H9 (cell line): ENCODE measurements at regions not wholly inside any gene's neighbourhood (a gene's known extent, or its start where the extent isn't known, plus 50 kb on each side); places are given as distances from the start of the nearest gene placed in this dataset.

Source experiments
- DNase-seq: peaks from one replicate; pipeline ENCODE4 v3.0.0-alpha.2; 2017
- H2AFZ ChIP-seq: one replicate; pipeline ENCODE4 v1.6.1; 2013; ENCODE audit warnings: mild to moderate bottlenecking, low read length, control low read depth, moderate library complexity
- H2AK5ac ChIP-seq: 2 replicates; pipeline ENCODE4 v1.6.1; 2013; ENCODE audit warnings: low read length, control low read depth, mixed read lengths; ENCODE audit not compliant: insufficient read length
- H2BK120ac ChIP-seq: one replicate; pipeline ENCODE4 v1.6.1; 2013; ENCODE audit warnings: low read depth, mild to moderate bottlenecking, low read length, control low read depth, inconsistent platforms; ENCODE audit not compliant: poor library complexity, severe bottlenecking
- H2BK12ac ChIP-seq: 2 replicates; pipeline ENCODE4 v1.6.1; 2013; ENCODE audit warnings: low read length, control low read depth, mixed read lengths, low read depth; ENCODE audit not compliant: insufficient read length
- H2BK15ac ChIP-seq: 2 replicates; pipeline ENCODE4 v1.6.1; 2013; ENCODE audit warnings: low read depth, low read length, control low read depth
- H2BK20ac ChIP-seq: one replicate; pipeline ENCODE4 v1.6.1; 2013; ENCODE audit warnings: low read depth, mild to moderate bottlenecking, low read length, control low read depth, inconsistent platforms; ENCODE audit not compliant: poor library complexity, severe bottlenecking
- H2BK5ac ChIP-seq: 2 replicates; pipeline ENCODE4 v1.6.1; 2013; ENCODE audit warnings: low read length, control low read depth, mixed read lengths; ENCODE audit not compliant: insufficient read length
- H3K14ac ChIP-seq: 2 replicates; pipeline ENCODE4 v1.6.1; 2013; ENCODE audit warnings: low read length, control low read depth; ENCODE audit not compliant: insufficient read depth
- H3K18ac ChIP-seq: 2 replicates; pipeline ENCODE4 v1.6.1; 2013; ENCODE audit warnings: low read depth, mild to moderate bottlenecking, mixed read lengths, low read length, control low read depth; ENCODE audit not compliant: insufficient read length
- H3K23ac ChIP-seq: 2 replicates; pipeline ENCODE4 v1.6.1; 2013; ENCODE audit warnings: low read length, control low read depth, mixed read lengths, low read depth; ENCODE audit not compliant: insufficient read length
- H3K23me2 ChIP-seq: 2 replicates; pipeline ENCODE4 v1.6.1; 2013; ENCODE audit warnings: low read depth, mild to moderate bottlenecking, mixed read lengths, low read length, control low read depth; ENCODE audit not compliant: insufficient read length, poor library complexity, severe bottlenecking
- H3K27ac ChIP-seq: 2 replicates; pipeline ENCODE4 v1.5.1; 2013; ENCODE audit warnings: low read length, control low read depth, mixed read lengths, low read depth; ENCODE audit not compliant: insufficient read length
- H3K27me3 ChIP-seq: 2 replicates; pipeline ENCODE4 v1.6.1; 2013; ENCODE audit warnings: low read length, control low read depth, inconsistent platforms; ENCODE audit not compliant: insufficient read depth
- H3K4ac ChIP-seq: 2 replicates; pipeline ENCODE4 v1.6.1; 2013; ENCODE audit warnings: low read depth, mild to moderate bottlenecking, control low read depth, inconsistent platforms, low read length, moderate library complexity
- H3K4me1 ChIP-seq: 2 replicates; pipeline ENCODE4 v1.6.1; 2013; ENCODE audit warnings: low read length, control low read depth, inconsistent platforms; ENCODE audit not compliant: insufficient read depth
- H3K4me2 ChIP-seq: 2 replicates; pipeline ENCODE4 v1.6.1; 2013; ENCODE audit warnings: low read length, control low read depth, mixed read lengths; ENCODE audit not compliant: insufficient read length, insufficient read depth
- H3K56ac ChIP-seq: 2 replicates; pipeline ENCODE4 v1.6.1; 2013; ENCODE audit warnings: low read depth, mild to moderate bottlenecking, mixed read lengths, low read length, control low read depth; ENCODE audit not compliant: insufficient read length
- H3K79me1 ChIP-seq: 2 replicates; pipeline ENCODE4 v1.6.1; 2013; ENCODE audit warnings: low read depth, mild to moderate bottlenecking, moderate library complexity, low read length, control low read depth, inconsistent platforms; ENCODE audit not compliant: insufficient read depth, poor library complexity, severe bottlenecking
- H3K79me2 ChIP-seq: 2 replicates; pipeline ENCODE4 v1.6.1; 2013; ENCODE audit warnings: low read length, control low read depth, inconsistent platforms; ENCODE audit not compliant: insufficient read depth
- H3K9ac ChIP-seq: 2 replicates; pipeline ENCODE4 v1.6.1; 2013; ENCODE audit warnings: low read length, control low read depth, mixed read lengths; ENCODE audit not compliant: insufficient read length; ENCODE audit errors: extremely low read depth
- H3K9me3 ChIP-seq: one replicate; pipeline ENCODE4 v1.6.1; 2013; ENCODE audit warnings: low read depth, low read length, inconsistent platforms; ENCODE audit not compliant: control insufficient read depth
- H3T11ph ChIP-seq: one replicate; pipeline ENCODE4 v1.6.1; 2013; ENCODE audit warnings: mild to moderate bottlenecking, low read length, control low read depth, inconsistent platforms
- H4K20me1 ChIP-seq: one replicate; pipeline ENCODE4 v1.6.1; 2013; ENCODE audit not compliant: control insufficient read depth, insufficient read length, insufficient read depth
- H4K5ac ChIP-seq: 2 replicates; pipeline ENCODE4 v1.6.1; 2013; ENCODE audit warnings: low read depth, mild to moderate bottlenecking, mixed read lengths, low read length, control low read depth; ENCODE audit not compliant: insufficient read length
- H4K8ac ChIP-seq: replicated peaks from 2 replicates; pipeline ENCODE4 v1.6.1; 2013; ENCODE audit warnings: low read length, control low read depth, mixed read lengths, low read depth; ENCODE audit not compliant: insufficient read length
- H4K91ac ChIP-seq: 2 replicates; pipeline ENCODE4 v1.6.1; 2013; ENCODE audit warnings: low read depth, mild to moderate bottlenecking, moderate library complexity, mixed read lengths, low read length, control low read depth; ENCODE audit not compliant: insufficient read length
- H3K27ac Mint-ChIP-seq, 3 experiments: 2 replicates in 2 of 3; 3 replicates in 1 of 3; pipeline ENCODE4 v1.8.0; 2020 to 2021; ENCODE audit warnings: mixed read lengths in 3 of 3, mild to moderate bottlenecking in 1 of 3, moderate library complexity in 1 of 3
- H3K27me3 Mint-ChIP-seq: 2 replicates; pipeline ENCODE4 v1.8.0; 2021; ENCODE audit warnings: low read depth, mild to moderate bottlenecking, moderate library complexity, mixed read lengths
- H3K36me3 Mint-ChIP-seq, 3 experiments: 2 replicates in 2 of 3; 3 replicates in 1 of 3; pipeline ENCODE4 v1.8.0; 2020 to 2021; ENCODE audit warnings: low read depth in 3 of 3, mixed read lengths in 3 of 3; ENCODE audit not compliant: insufficient read depth in 1 of 3
- H3K4me1 Mint-ChIP-seq, 2 experiments: 2 replicates each; pipeline ENCODE4 v1.8.0; 2020; ENCODE audit warnings: mixed read lengths in 2 of 2
- H3K4me3 Mint-ChIP-seq, 2 experiments: 2 replicates in 1 of 2; 3 replicates in 1 of 2; pipeline ENCODE4 v1.8.0; 2020 to 2021; ENCODE audit warnings: mild to moderate bottlenecking in 2 of 2, mixed read lengths in 2 of 2, moderate library complexity in 1 of 2
- H3K9me3 Mint-ChIP-seq, 2 experiments: 2 replicates in 1 of 2; 3 replicates in 1 of 2; pipeline ENCODE4 v1.8.0; 2020; ENCODE audit warnings: mild to moderate bottlenecking in 2 of 2, mixed read lengths in 2 of 2, moderate library complexity in 1 of 2
- WGBS: extraction: QIAGEN DNeasy Blood & Tissue Kit; methylation state at CpG from one replicate; pipeline ENCODE4 v1.1.7; 2013; ENCODE audit warnings: missing lambda C conversion rate, low lambda C conversion rate, mixed read lengths; ENCODE audit not compliant: insufficient read length; ENCODE audit errors: extremely low coverage; 5-methylcytosine and 5-hydroxymethylcytosine counted together
- TF ChIP-seq, protein P1 (sequence below): fragments of 200-600 bp; sonication (generic); conservative IDR thresholded peaks from 3 replicates; pipeline ENCODE4 v1.8.0; 2021; ENCODE audit warnings: antibody characterized with exemption, mild to moderate bottlenecking

DNA sequence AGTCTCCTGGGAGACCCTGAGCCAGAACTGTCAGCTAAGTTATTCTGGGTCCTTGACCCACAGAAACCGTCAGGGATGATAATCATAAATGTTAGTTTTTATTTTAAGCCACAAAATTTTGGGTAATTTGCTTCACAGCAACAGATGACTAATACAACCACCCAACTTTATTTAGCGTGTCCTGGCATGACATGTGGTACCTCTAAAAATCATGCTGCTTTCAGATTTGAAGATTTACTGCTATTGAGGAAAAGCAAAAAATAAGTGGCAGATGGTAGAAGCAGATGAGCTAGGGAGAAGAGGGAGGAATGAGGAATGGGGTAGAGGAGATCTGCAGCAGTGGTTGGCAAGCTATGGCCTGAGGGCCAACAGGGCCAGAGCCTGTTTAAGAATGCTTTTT, 90.4 kb downstream of the TMEM100 start:
- Histone ChIP-seq H3K79me1 (no peaks in the 10 kb centered on the region), H3K14ac (no peak overlapping the region), H2BK15ac (no peak overlapping the region), H4K5ac (no peak overlapping the region), H3K18ac (no peak overlapping the region), H3K27me3 (no peaks in the 10 kb centered on the region), H4K20me1 (no peaks in the 10 kb centered on the region), H3K56ac (no peak overlapping the region), H3K23me2 (no peaks in the 10 kb centered on the region), H3K9ac (no peak overlapping the region), H4K91ac (no peak overlapping the region), H3K4me2 (no peak overlapping the region), H3K4ac (no peak overlapping the region), H2BK20ac (no peak overlapping the region), H3K27ac (no peak overlapping the region), H3K23ac (no peak overlapping the region), H2BK5ac (no peak overlapping the region), H3K79me2 (no peaks in the 10 kb centered on the region), H3K4me1 (peaks cover 2% of the 10 kb centered on the region; the same call in 1 of the 2 replicates), H3K9me3 (no peaks in the 10 kb centered on the region), H2BK120ac (no peak overlapping the region), H3T11ph (no peak overlapping the region), H2BK12ac (no peak overlapping the region), H2AK5ac (no peak overlapping the region), H4K8ac (no peak overlapping the region), H2AFZ (no peak overlapping the region)
- H3K27ac Mint-ChIP-seq = no peak overlapping the region
- H3K27me3 Mint-ChIP-seq = no peaks in the 10 kb centered on the region
- WGBS = no CpG with 5 or more reads among the region's 2 CpGs
- H3K4me3 Mint-ChIP-seq = no peak overlapping the region
- peaks cover 0 to 5% (median 2%) of the 10 kb centered on the region in 3 experiments; a peak in 2 of 7 replicates for H3K36me3 Mint-ChIP-seq
- DNase-seq = no peak
- TF ChIP-seq, protein P1, sequence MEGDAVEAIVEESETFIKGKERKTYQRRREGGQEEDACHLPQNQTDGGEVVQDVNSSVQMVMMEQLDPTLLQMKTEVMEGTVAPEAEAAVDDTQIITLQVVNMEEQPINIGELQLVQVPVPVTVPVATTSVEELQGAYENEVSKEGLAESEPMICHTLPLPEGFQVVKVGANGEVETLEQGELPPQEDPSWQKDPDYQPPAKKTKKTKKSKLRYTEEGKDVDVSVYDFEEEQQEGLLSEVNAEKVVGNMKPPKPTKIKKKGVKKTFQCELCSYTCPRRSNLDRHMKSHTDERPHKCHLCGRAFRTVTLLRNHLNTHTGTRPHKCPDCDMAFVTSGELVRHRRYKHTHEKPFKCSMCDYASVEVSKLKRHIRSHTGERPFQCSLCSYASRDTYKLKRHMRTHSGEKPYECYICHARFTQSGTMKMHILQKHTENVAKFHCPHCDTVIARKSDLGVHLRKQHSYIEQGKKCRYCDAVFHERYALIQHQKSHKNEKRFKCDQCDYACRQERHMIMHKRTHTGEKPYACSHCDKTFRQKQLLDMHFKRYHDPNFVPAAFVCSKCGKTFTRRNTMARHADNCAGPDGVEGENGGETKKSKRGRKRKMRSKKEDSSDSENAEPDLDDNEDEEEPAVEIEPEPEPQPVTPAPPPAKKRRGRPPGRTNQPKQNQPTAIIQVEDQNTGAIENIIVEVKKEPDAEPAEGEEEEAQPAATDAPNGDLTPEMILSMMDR = no peak
- peaks cover 7 to 9% of the 10 kb centered on the region in 2 experiments; a peak in 2 of 4 replicates for H3K4me1 Mint-ChIP-seq
- H3K9me3 Mint-ChIP-seq = peaks cover 2 to 5% of the 10 kb centered on the region in 2 experiments; a peak in 4 of 5 replicates
